Endothelial cell (in vitro differentiated cells): ENCODE measurements at regions not wholly inside any gene's neighbourhood (a gene's known extent, or its start where the extent isn't known, plus 50 kb on each side); places are given as distances from the start of the nearest gene placed in this dataset.

ENCODE experiments used
- DNase-seq: peaks from one replicate; pipeline ENCODE4 v3.0.0; 2021; ENCODE audit warnings: low spot score
- H3K27ac Mint-ChIP-seq: one replicate; pipeline ENCODE4 v1.8.0; 2021; ENCODE audit warnings: mixed read lengths, inconsistent platforms; ENCODE audit not compliant: unreplicated experiment
- H3K27me3 Mint-ChIP-seq: one replicate; pipeline ENCODE4 v1.8.0; 2021; ENCODE audit warnings: mild to moderate bottlenecking, moderate library complexity, mixed read lengths, inconsistent platforms; ENCODE audit not compliant: unreplicated experiment
- H3K36me3 Mint-ChIP-seq: one replicate; pipeline ENCODE4 v1.8.0; 2021; ENCODE audit warnings: mild to moderate bottlenecking, low read depth, mixed read lengths, inconsistent platforms; ENCODE audit not compliant: unreplicated experiment
- H3K4me1 Mint-ChIP-seq: one replicate; pipeline ENCODE4 v1.8.0; 2021; ENCODE audit warnings: mild to moderate bottlenecking, mixed read lengths, inconsistent platforms; ENCODE audit not compliant: unreplicated experiment
- H3K4me3 Mint-ChIP-seq: one replicate; pipeline ENCODE4 v1.8.0; 2021; ENCODE audit warnings: mild to moderate bottlenecking, mixed read lengths, inconsistent platforms; ENCODE audit not compliant: unreplicated experiment
- H3K9me3 Mint-ChIP-seq: one replicate; pipeline ENCODE4 v1.8.0; 2021; ENCODE audit warnings: mixed read lengths, inconsistent platforms; ENCODE audit not compliant: unreplicated experiment
- TF ChIP-seq, protein P1 (sequence below): fragments of 200-600 bp; sonication (generic); IDR thresholded peaks from one replicate; pipeline ENCODE4 v1.5.0; 2021; ENCODE audit warnings: antibody characterized with exemption; ENCODE audit not compliant: unreplicated experiment

- no peaks in the 10 kb centered on the region for H3K36me3 Mint-ChIP-seq
- no peaks in the 10 kb centered on the region for H3K4me1 Mint-ChIP-seq
- TF ChIP-seq, protein P1, sequence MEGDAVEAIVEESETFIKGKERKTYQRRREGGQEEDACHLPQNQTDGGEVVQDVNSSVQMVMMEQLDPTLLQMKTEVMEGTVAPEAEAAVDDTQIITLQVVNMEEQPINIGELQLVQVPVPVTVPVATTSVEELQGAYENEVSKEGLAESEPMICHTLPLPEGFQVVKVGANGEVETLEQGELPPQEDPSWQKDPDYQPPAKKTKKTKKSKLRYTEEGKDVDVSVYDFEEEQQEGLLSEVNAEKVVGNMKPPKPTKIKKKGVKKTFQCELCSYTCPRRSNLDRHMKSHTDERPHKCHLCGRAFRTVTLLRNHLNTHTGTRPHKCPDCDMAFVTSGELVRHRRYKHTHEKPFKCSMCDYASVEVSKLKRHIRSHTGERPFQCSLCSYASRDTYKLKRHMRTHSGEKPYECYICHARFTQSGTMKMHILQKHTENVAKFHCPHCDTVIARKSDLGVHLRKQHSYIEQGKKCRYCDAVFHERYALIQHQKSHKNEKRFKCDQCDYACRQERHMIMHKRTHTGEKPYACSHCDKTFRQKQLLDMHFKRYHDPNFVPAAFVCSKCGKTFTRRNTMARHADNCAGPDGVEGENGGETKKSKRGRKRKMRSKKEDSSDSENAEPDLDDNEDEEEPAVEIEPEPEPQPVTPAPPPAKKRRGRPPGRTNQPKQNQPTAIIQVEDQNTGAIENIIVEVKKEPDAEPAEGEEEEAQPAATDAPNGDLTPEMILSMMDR, result no peak
- no peak overlapping the region for H3K4me3 Mint-ChIP-seq
- no peak for DNase-seq
- no peaks in the 10 kb centered on the region for H3K27me3 Mint-ChIP-seq
- H3K27ac Mint-ChIP-seq, result no peak overlapping the region
- no peaks in the 10 kb centered on the region for H3K9me3 Mint-ChIP-seq
Measured at GRCh38 chr4:29636961-29637360, 1083.2 kb upstream of the PCDH7 start.

DNA sequence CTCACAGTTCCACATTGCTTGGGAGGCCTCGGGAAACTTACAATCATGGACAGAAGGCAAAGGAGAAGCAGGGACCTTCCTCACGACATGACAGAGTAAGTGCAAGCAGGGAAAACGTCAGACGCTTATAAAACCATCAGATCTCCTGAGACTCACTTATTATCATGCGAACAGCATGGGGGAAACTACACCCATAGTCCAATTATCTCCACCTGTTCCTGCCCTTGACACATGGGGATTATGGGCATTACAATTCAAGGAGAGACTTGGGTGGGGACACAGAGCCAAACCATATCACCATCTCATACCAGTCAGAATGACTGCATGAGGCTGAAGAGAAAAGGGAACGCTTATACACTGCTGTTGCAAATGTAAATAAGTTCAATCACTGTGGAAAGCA lies 1066.9 kb upstream of the PCDH7 start:
- Mint-ChIP-seq H3K4me1 (no peaks in the 10 kb centered on the region), H3K9me3 (no peaks in the 10 kb centered on the region), H3K36me3 (no peaks in the 10 kb centered on the region), H3K4me3 (no peak overlapping the region), H3K27me3 (no peaks in the 10 kb centered on the region), H3K27ac (no peak overlapping the region)
- TF ChIP-seq, protein P1, result no peak
- no peak for DNase-seq

DNA sequence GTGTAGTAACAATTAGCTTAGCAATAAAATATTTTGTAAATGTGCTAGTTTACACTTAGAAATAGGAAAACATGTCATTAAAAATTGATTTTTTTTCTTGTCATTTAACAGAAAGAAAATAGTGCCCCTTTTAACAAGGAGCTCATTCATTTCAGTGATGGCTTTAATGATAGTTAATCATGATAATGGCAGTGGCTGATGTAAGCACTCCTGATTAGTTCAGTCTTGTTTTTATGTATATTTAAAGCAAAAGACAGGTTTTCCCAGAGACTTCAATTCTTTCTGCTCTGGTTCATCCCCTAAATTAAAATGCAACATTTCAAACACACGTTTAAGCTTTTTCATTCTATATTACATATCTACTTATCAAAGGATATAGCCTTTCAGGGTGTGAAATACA lies 1039.5 kb upstream of the PCDH7 start:
- TF ChIP-seq, protein P1, result no peak
- H3K36me3 Mint-ChIP-seq, result no peaks in the 10 kb centered on the region
- H3K4me1 Mint-ChIP-seq, result no peaks in the 10 kb centered on the region
- no peak overlapping the region for H3K27ac Mint-ChIP-seq
- no peak overlapping the region for H3K4me3 Mint-ChIP-seq
- no peak for DNase-seq
- no peaks in the 10 kb centered on the region for H3K9me3 Mint-ChIP-seq
- H3K27me3 Mint-ChIP-seq, result no peaks in the 10 kb centered on the region

- H3K4me1 Mint-ChIP-seq, result no peaks in the 10 kb centered on the region
- TF ChIP-seq, protein P1, result no peak
- peaks cover 4% of the 10 kb centered on the region for H3K36me3 Mint-ChIP-seq
Measured at GRCh38 chr4:29704059-29704458, 1016.1 kb upstream of the PCDH7 start.

GRCh38 chr4:29708473-29708872 lies 1011.7 kb upstream of the PCDH7 start:
- Mint-ChIP-seq H3K4me3 (no peak overlapping the region), H3K27ac (no peak overlapping the region)

More at GRCh38 chr4:29704059-29704458, 1016.1 kb upstream of the PCDH7 start:
- no peaks in the 10 kb centered on the region for H3K27me3 Mint-ChIP-seq
- no peak overlapping the region for H3K27ac Mint-ChIP-seq
- no peak overlapping the region for H3K4me3 Mint-ChIP-seq
- H3K9me3 Mint-ChIP-seq, result no peaks in the 10 kb centered on the region
- no peak for DNase-seq

More at GRCh38 chr4:29708473-29708872, 1011.7 kb upstream of the PCDH7 start:
- no peaks in the 10 kb centered on the region for H3K27me3 Mint-ChIP-seq
- DNase-seq, result no peak
- H3K9me3 Mint-ChIP-seq, result no peaks in the 10 kb centered on the region
- H3K4me1 Mint-ChIP-seq, result no peaks in the 10 kb centered on the region
- TF ChIP-seq, protein P1, result no peak
- peaks cover 4% of the 10 kb centered on the region for H3K36me3 Mint-ChIP-seq
